Suppressor macrophage treated with lipopolysaccharide for 4 hours (primary cell): ENCODE measurements at regions not wholly inside any gene's neighbourhood (a gene's known extent, or its start where the extent isn't known, plus 50 kb on each side); places are given as distances from the start of the nearest gene placed in this dataset.

Experiments used
- DNase-seq: peaks from one replicate; pipeline ENCODE4 v3.0.0-alpha.2; 2020

DNA sequence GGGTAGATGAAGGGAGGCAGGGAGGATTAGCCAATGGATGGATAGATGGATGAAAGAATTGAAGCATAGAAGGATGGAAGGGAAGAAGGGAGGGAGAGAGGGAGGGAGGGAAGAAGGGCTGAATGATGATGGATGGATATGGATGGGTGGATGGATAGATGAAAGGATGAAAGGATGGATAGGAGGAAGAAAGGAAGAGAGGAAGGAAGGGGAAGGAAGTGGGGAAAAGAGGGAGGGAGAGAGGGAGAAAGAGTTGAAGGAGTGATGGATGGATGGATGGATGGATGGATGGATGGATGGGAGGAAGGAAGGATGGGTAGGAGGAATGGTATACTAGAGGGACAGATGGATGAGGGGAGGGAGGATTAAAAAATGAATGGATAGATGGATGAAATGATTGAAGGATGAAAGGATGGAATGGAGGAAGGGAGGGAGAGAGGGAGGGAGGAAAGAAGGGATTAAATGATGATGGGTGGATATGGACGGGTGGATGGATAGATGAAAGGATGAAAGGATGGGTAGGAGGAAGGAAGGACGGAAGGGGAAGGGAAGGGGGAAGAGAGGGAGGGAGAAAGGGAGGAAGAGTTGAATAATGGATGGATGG is 145.9 kb downstream of the MN1 start:
- no peak for DNase-seq

DNA sequence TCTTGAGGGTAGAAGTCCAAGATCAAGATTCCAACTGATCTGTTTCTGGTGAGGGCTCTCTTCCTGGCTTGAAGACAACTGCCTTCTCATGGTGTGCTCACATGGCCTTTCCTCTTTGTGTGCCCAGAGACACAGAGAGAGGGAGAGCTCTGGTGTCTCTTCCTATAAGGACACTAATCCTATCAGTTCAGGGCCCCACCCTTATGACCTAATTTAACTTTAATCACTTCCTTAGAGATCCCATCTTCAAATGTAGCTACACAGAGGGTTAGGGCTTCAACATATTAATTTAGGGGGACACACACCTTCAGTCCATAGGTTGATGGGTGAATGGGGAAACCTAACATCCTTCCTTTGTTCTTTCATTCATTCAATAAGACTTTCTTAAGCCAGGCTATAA is 144.6 kb downstream of the MN1 start:
- no peak for DNase-seq

DNA sequence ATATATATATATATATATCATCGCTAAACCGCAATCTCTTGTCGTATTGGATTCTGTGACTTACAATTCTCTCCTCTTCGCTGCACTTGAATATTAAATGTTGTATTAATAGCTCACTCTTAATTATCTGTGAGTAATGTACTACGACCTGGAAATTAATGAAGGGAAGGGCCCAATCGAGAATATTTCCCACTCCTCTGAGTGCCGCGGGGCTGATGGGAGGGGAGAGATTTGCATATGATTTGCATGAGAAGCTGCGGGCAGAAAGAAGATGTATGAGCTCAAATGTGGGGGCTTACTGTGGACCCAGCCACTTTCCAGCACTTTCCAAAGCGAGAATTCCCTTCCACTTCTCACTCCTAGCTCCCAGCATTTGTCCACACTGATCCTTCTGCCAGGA is 141.2 kb downstream of the MN1 start:
- no peak for DNase-seq

DNA sequence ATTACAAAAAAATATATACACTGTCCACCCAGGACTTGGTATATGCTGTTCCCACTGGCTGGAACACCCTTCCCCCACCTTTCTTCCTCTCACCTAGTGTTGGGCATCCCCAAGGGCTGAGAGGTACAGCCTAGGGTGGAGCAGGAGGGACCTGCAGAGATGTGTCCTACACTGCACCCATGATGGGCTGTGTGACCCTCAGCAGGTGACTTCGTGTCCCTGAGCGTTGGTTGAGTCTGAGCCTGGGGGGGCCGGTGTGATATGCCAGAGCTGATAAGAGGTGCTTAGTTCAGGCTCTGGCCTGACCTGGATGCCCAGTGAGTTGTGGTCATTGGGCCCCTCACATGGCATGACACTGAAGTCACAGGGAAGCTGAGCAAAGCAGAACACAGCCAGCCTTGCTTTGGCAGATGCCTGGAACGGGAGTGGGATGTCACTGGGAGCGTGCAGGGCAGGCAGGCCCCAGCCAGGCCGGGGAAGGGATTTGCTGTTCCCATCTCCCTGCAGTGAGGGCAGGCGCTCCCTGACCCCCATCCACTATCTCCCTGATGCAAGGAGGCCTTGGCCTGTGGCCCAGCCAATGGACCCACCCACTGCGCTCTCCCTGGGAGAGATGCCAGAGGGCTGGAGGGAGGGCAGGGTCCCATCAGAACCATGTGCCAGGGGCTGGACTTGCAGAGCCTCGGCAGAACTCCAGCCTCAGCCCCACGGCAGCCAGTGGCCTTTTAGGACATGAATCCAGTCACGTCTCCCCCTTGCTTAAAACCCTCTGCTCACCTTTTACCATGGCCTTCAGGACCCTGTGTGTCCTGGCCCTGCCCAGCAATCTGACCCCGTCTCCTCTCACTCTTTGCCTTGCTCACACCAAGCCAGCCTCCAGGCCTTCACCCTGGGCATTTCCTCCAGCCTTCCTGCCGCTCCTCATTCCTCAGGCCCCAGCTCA is 138.9 kb downstream of the MN1 start:
- DNase-seq: no peak

DNA sequence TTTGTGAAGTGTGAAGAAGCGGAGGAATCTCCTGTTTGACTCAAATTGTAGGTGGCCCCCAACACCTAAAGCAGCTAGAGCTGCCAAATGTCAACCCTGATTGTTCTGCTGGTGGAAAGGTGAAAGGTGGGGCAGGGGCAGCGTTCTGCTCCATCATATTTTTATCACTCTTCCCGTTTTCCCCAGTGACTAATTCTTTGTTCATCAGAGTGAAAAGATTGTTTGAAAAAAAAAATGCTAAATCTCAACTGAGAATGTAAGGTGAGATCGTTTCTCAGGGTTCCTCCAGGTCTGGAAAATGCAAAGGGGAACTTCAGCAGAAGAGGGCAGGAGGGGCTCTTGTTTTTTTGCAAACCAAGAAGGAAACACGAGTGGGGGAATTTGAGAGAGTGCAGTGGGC is 137.7 kb downstream of the MN1 start:
- DNase-seq: peak; percentile 7

DNA sequence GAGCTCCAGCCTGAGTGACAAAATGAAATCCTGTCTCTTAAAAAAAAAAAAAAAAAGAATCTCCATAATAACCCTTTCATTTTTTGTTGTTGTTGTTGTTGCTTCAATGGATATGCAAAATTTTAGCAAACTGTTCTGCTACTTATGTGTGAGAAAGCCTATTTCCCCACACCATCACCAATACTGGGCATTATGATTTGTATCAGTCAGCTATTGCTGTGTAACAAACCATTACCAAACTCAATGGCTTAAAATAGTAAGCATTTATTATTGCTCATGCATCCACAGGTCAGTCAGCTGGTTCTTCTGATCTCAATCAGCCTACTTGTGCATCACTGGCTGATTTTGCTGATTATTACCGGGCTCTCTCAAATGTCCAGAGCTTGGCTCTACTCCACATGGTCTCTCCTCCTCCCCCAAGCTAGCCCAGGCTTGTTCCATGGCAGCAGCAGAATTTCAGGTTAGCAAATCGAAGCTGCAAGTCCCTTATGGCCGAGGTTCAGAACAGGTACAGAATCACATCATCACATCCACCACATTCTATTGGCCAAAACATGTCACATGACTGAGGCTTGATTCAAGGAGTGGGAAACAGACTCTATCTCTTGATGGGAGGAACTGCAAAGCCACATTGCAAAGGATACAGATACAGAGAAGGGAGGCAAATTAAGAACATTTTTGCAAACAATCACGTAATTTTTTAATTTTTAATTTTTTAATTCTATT is 135.1 kb downstream of the MN1 start:
- no peak for DNase-seq

DNA sequence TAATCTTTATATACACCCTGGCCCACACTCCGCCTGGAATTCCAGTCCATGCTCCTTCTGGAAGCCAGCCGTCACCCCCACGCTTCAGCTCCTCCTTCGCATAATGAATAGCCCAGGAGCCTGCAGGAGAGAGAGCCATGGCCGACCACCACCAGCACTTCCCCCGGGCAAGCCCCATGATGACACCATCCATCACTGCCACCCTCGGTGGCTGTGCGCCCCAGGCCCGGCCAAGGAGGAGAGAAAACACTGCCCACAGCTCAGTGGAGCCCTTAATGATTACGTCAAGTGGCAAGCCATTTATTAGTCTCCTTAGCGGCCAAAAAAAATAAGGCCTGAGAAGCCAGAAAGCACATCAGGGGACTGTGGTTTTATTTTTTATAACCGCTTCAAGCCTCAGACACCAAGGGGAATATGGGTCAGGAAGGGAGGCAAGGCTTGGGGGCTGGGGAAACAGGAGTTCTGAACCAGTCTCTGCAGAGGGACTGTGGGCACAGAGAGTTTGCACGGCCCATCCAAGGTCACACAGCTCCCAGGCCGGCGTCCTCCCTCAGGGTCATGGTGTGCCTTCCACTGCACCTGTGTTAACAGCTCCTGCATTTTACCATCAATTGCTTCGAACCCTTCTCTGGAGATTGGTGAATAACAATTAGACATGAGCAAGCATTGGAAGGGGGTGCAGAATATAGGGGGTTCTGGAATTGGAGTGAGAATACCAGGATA is 134.3 kb downstream of the MN1 start:
- no peak for DNase-seq

DNA sequence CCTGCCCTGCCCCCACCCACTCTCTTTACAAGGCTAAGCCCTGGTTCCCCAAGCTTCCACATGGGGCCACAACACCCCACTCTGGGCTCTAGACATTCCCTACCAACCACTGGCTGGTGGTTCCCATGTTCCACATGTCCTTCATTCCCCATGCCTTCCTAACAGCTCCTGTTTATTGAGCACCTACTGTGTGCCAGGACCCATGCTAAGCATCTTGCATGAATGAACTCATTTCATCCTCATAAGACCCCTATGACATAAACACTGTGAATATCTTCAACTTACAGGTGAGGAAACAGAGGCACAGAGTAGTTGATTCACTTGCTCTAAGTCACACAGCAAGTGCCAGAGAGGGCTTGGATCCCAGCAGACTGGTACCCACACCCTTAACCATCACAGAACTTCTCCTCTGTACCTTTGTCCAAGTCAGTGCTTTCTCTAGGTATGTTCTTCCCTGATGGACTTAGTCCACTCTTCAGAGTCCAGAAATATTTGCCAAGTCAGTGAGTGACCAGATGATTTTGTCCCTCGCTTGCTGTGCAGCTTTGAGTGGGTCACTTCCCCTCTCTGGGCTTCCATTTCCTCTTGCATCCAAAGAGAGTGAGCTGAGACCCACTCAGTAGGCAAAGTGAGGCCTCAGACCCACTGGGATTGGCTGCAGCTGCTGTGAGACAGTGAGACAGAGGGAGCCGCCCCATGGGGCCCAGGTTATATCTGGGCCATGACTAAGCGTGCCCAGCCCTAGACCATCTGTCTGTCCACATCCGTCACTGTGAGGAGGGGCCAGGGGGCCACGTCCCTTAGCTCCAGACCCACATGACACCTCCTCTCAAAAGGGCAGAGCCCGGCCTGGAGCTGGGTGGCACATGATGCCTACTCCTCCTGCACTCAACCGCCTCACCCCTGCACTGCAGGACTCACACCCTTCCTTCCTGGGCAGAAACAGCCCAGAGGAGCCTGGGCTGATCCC is 132.4 kb downstream of the MN1 start:
- peak; percentile 84 for DNase-seq

DNA sequence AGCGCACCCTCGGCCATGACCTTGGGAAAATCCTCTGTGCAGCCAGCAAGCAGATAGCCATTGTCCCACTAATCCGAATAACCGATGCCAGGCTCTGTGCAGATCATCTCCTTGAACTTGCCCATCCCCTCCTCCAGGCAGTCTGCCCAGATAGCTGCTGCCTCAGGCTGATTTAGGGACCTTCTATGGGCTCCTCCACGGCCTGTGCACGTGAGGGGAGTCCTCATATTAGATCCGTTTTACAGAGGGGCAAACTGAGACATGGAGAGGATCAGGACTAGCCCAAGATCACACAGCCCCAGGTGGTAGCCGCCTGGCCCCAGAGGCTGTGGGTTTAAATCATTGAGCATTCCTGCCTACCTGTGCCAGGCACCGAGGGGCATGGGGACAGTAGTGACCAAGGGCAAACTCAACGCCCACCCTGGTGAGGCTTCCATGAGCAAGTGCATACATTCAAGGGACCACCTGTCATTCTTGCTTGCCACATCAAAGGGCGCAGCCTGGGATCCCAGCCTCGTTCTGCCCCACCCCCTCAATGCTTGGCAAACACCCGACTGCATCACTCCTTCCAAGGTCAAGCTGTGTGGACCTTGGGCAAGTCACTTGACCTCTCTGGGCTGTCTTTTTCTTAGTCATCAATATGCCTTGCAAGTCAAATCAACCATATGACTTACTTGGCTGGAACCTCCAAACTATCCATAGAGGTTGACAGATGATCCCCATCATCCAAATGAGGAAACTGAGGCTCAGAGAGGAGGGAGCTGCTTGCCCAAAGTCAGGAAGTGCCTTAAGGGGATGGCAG is 131.6 kb downstream of the MN1 start:
- peak; percentile 51 for DNase-seq

DNA sequence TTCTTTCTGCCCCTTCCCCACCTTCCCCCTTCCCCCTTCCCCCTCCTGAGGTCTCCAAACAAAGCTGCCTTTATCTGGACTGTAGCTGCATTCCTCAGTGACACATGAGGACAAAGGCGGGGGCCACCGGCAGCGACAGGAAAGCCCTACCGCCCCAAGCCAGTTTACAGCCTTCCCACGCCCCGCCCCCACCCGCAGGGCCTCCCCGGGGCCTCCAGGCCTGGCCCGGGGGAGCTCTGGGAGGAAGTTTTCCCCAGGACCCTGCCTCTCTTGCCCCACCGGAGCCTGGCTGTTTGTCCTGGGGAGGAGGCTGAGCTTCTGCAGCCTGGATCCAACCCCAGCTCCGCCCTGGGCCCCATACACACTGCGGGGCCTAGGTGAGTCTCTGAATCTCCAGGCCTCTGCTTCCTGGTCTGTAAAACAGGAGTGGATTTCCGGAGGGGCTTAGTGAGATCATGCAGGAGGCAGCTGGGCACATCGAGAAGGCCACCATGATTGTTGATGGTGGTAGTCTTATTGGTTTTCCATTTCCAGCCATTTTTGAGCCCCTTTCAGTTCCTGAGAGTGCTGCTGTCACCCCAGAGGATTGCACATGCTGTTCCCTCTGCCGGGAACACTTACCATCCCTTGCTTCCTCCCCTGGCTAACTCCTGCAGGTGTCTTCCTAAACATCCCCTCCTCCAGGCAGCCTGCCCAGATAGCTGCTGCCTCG is 130.7 kb downstream of the MN1 start:
- peak; percentile 5 for DNase-seq

DNA sequence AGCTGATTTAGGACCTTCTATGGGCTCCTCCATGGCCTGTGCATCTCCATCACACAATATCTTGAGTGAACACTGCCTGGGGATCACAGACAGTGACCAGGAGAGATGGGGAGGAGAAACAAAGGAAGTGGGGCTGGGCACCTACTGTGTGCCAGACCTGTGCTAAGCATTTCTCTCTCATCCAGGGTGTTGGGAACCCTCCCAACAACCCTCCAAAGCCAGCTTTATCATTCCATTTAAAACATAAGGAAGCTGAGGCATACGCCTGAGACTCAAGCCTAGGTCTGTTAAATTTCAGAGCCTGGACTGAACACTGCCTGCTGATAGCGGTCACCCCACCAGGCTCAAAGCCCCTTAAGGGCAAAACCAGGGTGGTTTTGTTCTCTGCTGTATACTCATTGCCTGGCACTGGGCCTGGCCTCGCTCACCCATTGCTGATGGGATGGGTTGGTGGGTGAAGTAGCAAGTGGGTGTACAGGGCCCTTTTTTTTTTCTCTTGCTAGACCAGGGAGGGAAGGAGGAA is 130.1 kb downstream of the MN1 start:
- DNase-seq: no peak

DNA sequence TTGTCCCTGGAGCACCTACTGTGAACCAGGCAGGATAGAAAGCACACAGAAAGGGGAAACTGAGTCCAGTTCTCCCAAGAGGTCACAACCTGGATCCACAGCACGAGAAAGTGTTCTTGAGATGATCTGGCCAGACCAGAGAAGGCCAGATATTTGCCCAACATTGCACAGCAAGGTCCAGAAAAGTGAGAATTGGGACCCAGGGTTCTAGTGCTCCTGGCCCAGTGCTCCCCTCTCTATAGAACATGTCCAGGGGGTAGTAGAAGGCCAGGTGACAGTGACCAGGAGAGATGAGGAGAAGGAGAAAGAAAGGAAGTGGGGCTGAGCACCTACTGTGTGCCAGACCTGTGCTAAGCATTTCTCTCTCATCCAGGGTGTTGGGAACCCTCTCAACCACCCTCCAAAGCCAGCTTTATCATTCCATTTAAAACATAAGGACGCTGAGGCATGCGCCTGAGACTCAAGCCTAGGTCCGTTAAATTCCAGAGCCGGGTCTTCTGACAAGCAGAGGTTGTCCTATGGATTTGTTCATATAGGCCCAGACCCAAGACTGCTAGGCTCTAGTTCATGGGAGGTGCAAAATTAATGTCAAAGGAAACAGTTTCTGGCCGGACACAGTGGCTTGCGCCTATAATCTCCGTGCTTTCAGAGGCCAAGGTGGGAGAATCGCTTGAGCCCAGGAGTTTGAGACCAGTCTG is 128.7 kb downstream of the MN1 start:
- no peak for DNase-seq

DNA sequence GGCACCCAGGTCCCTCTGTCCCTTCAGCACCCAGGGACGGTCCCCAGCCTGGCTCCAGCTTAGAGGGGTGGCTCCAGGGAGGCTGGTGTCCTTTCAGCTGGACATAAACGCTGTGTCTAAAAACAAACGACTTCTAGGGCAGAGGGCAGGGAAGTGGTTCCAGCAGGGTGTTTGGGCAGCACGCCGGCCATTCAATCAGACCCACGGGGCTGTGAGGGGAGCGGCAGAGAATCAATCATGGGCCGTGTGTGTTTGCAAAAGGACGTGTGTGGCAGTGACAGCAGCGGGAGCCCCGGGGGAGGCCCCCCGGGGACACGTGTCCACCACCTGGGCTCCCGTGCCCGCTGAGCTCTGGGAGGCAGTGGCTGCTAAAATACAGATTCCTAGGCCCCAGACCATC is 127.7 kb downstream of the MN1 start:
- no peak for DNase-seq

DNA sequence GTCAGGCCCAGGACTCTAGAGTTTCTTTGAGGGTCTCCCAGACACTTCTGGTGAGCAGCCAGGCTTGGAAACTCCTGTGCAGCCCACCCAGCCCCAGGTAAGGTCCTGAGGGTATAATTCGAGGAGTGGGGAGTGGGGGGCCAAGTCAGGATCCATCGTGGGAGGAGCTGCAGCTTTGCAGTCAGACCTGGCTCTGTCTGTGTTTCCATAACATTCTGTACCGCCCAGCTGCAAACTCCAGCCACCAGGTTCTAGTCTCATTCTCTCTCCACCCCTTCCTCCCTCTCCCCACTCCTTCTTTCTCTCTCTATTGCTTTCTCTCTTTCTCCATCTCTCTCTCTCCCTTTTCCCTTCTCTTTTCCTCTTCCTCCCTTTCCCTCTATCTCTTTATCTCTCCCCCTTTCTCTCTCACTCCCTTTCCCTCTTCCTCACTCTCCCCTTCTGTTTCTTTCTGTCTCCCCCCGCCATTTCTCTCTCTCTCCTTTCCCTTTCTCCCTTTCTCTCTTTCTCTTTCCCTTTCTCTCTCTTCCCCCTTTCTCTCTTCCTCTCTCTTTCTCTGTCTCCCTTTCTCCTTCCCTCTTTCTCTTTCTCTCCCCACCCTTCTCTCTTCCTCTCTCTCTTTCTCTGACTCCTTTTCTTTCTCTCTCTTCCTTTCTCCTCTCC is 127.2 kb downstream of the MN1 start:
- no peak for DNase-seq

DNA sequence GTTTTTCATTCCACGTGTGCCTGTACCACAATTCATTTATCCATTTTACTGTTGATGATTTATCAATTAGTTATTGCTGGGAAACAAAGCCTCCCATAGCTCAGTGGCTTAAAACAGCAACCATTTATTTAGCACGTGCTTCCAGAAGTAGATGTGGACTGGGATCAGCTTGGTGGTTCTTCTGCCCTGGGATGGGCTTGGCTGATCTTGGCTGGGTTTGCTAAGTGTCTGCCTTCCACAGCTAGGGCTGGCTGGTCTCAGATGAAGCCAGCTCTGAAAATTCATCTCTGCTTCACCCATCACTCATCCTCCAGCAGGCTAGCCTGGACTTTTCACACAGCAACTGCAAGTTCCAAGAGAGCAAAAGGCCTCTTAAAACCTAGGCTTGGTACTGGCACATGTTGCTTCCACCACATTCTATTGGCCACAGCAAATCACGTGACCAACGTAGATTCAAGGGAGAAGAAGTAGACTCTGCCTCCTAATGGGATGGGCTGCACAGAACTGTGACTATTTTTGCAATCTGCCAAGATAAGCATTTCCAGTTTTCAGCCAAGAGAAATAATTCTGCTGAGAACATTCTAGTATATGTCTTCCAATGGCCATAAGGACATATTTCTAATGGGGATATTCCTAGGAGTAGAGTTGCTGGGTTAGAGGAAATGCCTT is 124.9 kb downstream of the MN1 start:
- no peak for DNase-seq

DNA sequence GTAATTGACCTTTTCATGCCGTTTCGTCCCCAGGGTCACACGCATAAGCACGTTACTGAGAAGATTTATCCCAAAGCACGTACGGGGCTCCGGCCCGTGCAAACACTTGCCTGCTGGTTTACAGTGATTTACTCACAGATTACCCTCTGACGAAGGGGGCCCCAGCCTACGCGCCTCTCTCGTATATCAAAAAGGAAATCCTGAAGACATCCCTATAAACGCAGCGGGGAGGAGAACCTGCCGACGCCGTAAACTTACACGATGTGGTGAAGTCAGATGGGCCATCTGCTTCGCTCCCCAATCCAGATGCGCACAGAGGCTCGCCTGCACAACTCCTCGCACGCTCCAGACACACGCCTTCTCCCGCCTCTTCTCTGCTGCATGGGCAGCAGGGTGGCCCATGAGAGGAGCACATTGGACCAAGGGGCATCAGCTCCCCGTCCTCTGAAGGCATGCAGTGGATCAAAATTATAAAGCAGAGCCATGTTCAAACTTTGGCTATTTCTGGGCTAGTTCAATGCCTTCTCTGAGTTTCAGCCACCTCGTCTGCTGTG is 123.6 kb downstream of the MN1 start:
- DNase-seq: no peak

DNA sequence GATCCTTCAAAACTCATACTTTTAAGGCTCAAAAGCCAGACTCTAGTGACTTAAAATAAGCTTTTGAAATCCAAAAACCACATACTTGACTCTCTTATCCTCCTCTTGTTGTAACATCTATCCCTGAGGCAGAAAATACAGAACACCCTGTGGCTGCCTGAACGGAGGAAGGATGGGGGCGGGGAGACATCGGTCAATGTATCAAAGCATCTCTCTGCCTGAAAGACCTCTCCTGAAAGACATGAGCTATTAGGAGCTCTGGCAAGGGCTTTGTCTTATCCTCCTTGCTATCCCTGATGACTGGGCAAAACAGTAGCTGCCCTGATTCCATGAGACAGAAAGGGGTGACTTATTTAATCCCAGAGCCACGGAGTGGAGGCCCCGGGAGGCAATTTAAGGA is 122.4 kb downstream of the MN1 start:
- no peak for DNase-seq
